ENCODE measurements at regions not wholly inside any gene's neighbourhood (a gene's known extent, or its start where the extent isn't known, plus 50 kb on each side); places are given as distances from the start of the nearest gene placed in this dataset.
"Not testable (repeated sequence)": the region's sequence is repeated elsewhere in the genome, so short reads cannot be mapped to it uniquely, and the experiment has no call there.

GRCh38 chr1:85520826-85521820, 56.2 kb upstream of the DDAH1 start:
- not testable (repeated sequence) for H3K4me3 ChIP-seq (ENCODE audit: low read length); H3K36me3 ChIP-seq (ENCODE audit: control insufficient read depth, insufficient read depth, low read length); DNase-seq; H3K9me3 ChIP-seq (replicated peaks; ENCODE audit: control insufficient read depth, low read depth, low read length); H3K27me3 ChIP-seq (ENCODE audit: control insufficient read depth, insufficient read depth, low read length); H3K27ac ChIP-seq (ENCODE audit: low read length); H3K4me1 ChIP-seq (ENCODE audit: control insufficient read depth, insufficient read depth, low read length)
- 45% methylated on average over 3 of the region's 15 CpGs for WGBS (ENCODE audit: insufficient coverage)

- H3K27me3 ChIP-seq (ENCODE audit: control insufficient read depth, insufficient read depth, low read length); H3K9me3 ChIP-seq (replicated peaks; ENCODE audit: control insufficient read depth, low read depth, low read length); H3K36me3 ChIP-seq (ENCODE audit: control insufficient read depth, insufficient read depth, low read length); H3K4me1 ChIP-seq (ENCODE audit: control insufficient read depth, insufficient read depth, low read length); H3K4me3 ChIP-seq (ENCODE audit: low read length); H3K27ac ChIP-seq (ENCODE audit: low read length); DNase-seq: not testable (repeated sequence)
Observed at GRCh38 chr1:85522458-85522857, 57.5 kb upstream of the DDAH1 start.

- not testable (repeated sequence) for H3K9me3 ChIP-seq (replicated peaks; ENCODE audit: control insufficient read depth, low read depth, low read length); H3K4me1 ChIP-seq (ENCODE audit: control insufficient read depth, insufficient read depth, low read length); H3K4me3 ChIP-seq (ENCODE audit: low read length); DNase-seq; H3K36me3 ChIP-seq (ENCODE audit: control insufficient read depth, insufficient read depth, low read length); H3K27me3 ChIP-seq (ENCODE audit: control insufficient read depth, insufficient read depth, low read length); H3K27ac ChIP-seq (ENCODE audit: low read length)
- no CpG with 5 or more reads among the region's 4 CpGs for WGBS (ENCODE audit: insufficient coverage)
Observed at GRCh38 chr1:85523061-85523460, 57.5 kb upstream of the CCN1 start.

- not testable (repeated sequence) for H3K4me3 ChIP-seq (ENCODE audit: low read length); H3K36me3 ChIP-seq (ENCODE audit: control insufficient read depth, insufficient read depth, low read length); H3K27ac ChIP-seq (ENCODE audit: low read length); H3K4me1 ChIP-seq (ENCODE audit: control insufficient read depth, insufficient read depth, low read length); H3K27me3 ChIP-seq (ENCODE audit: control insufficient read depth, insufficient read depth, low read length); DNase-seq; H3K9me3 ChIP-seq (replicated peaks; ENCODE audit: control insufficient read depth, low read depth, low read length)
- no CpG with 5 or more reads among the region's 3 CpGs for WGBS (ENCODE audit: insufficient coverage)
Observed at GRCh38 chr1:85524281-85524886, 56.2 kb upstream of the CCN1 start.

- H3K9me3 ChIP-seq (replicated peaks; ENCODE audit: control insufficient read depth, low read depth, low read length); H3K4me3 ChIP-seq (ENCODE audit: low read length); H3K27ac ChIP-seq (ENCODE audit: low read length); H3K36me3 ChIP-seq (ENCODE audit: control insufficient read depth, insufficient read depth, low read length); H3K27me3 ChIP-seq (ENCODE audit: control insufficient read depth, insufficient read depth, low read length); H3K4me1 ChIP-seq (ENCODE audit: control insufficient read depth, insufficient read depth, low read length); DNase-seq: not testable (repeated sequence)
- no CpG with 5 or more reads among the region's 3 CpGs for WGBS (ENCODE audit: insufficient coverage)
Observed at GRCh38 chr1:85525591-85525991, 55.0 kb upstream of the CCN1 start.

GRCh38 chr1:85526216-85526615, 54.3 kb upstream of the CCN1 start:
- H3K4me3 ChIP-seq (ENCODE audit: low read length); H3K27me3 ChIP-seq (ENCODE audit: control insufficient read depth, insufficient read depth, low read length); H3K27ac ChIP-seq (ENCODE audit: low read length); H3K36me3 ChIP-seq (ENCODE audit: control insufficient read depth, insufficient read depth, low read length); H3K9me3 ChIP-seq (replicated peaks; ENCODE audit: control insufficient read depth, low read depth, low read length); H3K4me1 ChIP-seq (ENCODE audit: control insufficient read depth, insufficient read depth, low read length); DNase-seq: not testable (repeated sequence)
- no CpG with 5 or more reads among the region's 3 CpGs for WGBS (ENCODE audit: insufficient coverage)

GRCh38 chr1:85527145-85527544, 53.4 kb upstream of the CCN1 start:
- H3K27ac ChIP-seq (ENCODE audit: low read length); H3K4me3 ChIP-seq (ENCODE audit: low read length); H3K36me3 ChIP-seq (ENCODE audit: control insufficient read depth, insufficient read depth, low read length); H3K27me3 ChIP-seq (ENCODE audit: control insufficient read depth, insufficient read depth, low read length); H3K4me1 ChIP-seq (ENCODE audit: control insufficient read depth, insufficient read depth, low read length); H3K9me3 ChIP-seq (replicated peaks; ENCODE audit: control insufficient read depth, low read depth, low read length): not testable (repeated sequence)
- 0% methylated on average over 2 of the region's 4 CpGs for WGBS (ENCODE audit: insufficient coverage)
- peak; percentile 51 for DNase-seq
